ENCODE measurements at regions not wholly inside any gene's neighbourhood (a gene's known extent, or its start where the extent isn't known, plus 50 kb on each side); places are given as distances from the start of the nearest gene placed in this dataset.
"Not testable (repeated sequence)": the region's sequence is repeated elsewhere in the genome, so short reads cannot be mapped to it uniquely, and the experiment has no call there.

DNA sequence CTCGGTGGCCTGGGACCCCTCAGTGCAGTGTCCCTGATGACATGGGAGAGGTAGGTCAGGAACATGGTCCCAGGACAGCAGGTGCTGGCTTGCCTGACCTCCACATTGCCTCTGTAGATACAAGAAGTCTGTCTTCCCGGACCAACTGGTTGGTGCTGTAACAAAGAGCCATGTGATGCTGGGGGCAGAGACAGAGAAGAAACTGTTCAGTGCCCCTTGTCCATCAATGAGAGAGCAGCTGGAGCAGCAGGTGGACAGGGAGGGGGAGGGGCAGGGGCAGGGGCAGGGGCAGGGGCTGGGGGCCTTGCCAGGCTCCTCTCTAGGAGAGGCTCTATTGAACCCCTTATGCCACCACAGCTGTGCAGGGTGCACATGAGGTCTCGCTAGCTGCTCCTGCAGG is 191.8 kb downstream of the KLRB1 start:
- BruUV-seq (replicated peaks); H3K27ac ChIP-seq (ENCODE audit: extremely low read length, insufficient read depth, low read length); H3K9me3 ChIP-seq (ENCODE audit: low read length); ATAC-seq; H3K9ac ChIP-seq (ENCODE audit: insufficient read depth, low read depth, low read length); CTCF ChIA-PET (ENCODE audit: low intra/inter-chr PET ratio, low total read pairs); H3K27me3 ChIP-seq (ENCODE audit: control insufficient read depth in 1 of 2, insufficient read depth in 2 of 2, low read length in 2 of 2); DNase-seq (ENCODE audit: low spot score); H3K4me3 ChIP-seq (replicated peaks in 1 of 3; ENCODE audit: insufficient read depth in 1 of 3, low read depth in 2 of 3, low read length in 3 of 3); FAIRE-seq; H3K36me3 ChIP-seq (replicated peaks in 1 of 2; ENCODE audit: control insufficient read depth in 1 of 2, insufficient read depth in 2 of 2, low read length in 2 of 2); H2AFZ ChIP-seq (ENCODE audit: low read length); POLR2A ChIA-PET; H3K79me2 ChIP-seq (ENCODE audit: insufficient read depth, low read length); in situ Hi-C loops (cut with HindIII; ENCODE audit: extremely low pct_ligation_motif_present, low pct_unique_long_range_greater_than_20kb); intact Hi-C loops (cut with micrococcal nuclease; ENCODE audit: unreplicated experiment); H4K20me1 ChIP-seq (ENCODE audit: insufficient read depth, low read length); H3K4me2 ChIP-seq (ENCODE audit: low read depth, low read length): not testable (repeated sequence)
- peaks cover 27% of the 10 kb centered on the region for H3K4me1 ChIP-seq (ENCODE audit: insufficient read depth, low read length)
- no CpG with 5 or more reads among the region's 3 CpGs for WGBS (ENCODE audit: low lambda C conversion rate)

DNA sequence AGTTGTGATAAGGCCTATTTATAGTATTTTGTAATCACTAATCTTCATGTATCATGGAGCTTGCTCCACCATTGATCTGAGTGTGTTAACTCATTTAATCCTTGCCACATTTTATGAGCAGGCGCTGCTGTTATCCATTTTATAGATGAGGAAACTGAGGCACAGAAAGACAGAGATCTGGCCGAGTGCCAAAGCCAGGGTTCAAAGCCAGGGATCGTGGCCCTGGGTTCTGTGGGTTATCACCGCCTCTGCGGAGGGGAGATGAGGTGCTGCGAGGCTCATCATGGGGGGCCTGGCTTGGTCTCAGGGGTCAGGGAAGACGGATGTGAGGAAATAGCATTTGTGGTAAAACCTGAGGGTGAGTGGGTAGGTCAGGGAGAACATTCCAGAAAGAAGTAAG is 193.9 kb downstream of the KLRB1 start:
- H3K27me3 ChIP-seq (ENCODE audit: control insufficient read depth in 1 of 2, insufficient read depth in 2 of 2, low read length in 2 of 2); H3K36me3 ChIP-seq (replicated peaks in 1 of 2; ENCODE audit: control insufficient read depth in 1 of 2, insufficient read depth in 2 of 2, low read length in 2 of 2); H3K79me2 ChIP-seq (ENCODE audit: insufficient read depth, low read length); intact Hi-C loops (cut with micrococcal nuclease; ENCODE audit: unreplicated experiment); FAIRE-seq; H3K9me3 ChIP-seq (ENCODE audit: low read length); H3K9ac ChIP-seq (ENCODE audit: insufficient read depth, low read depth, low read length); H3K27ac ChIP-seq (ENCODE audit: extremely low read length, insufficient read depth, low read length); in situ Hi-C loops (cut with HindIII; ENCODE audit: extremely low pct_ligation_motif_present, low pct_unique_long_range_greater_than_20kb); BruUV-seq (replicated peaks); H3K4me2 ChIP-seq (ENCODE audit: low read depth, low read length); H2AFZ ChIP-seq (ENCODE audit: low read length); POLR2A ChIA-PET; ATAC-seq; H3K4me3 ChIP-seq (replicated peaks in 1 of 3; ENCODE audit: insufficient read depth in 1 of 3, low read depth in 2 of 3, low read length in 3 of 3); H4K20me1 ChIP-seq (ENCODE audit: insufficient read depth, low read length); CTCF ChIA-PET (ENCODE audit: low intra/inter-chr PET ratio, low total read pairs); DNase-seq (ENCODE audit: low spot score): not testable (repeated sequence)
- TF ChIP-seq, protein P1, sequence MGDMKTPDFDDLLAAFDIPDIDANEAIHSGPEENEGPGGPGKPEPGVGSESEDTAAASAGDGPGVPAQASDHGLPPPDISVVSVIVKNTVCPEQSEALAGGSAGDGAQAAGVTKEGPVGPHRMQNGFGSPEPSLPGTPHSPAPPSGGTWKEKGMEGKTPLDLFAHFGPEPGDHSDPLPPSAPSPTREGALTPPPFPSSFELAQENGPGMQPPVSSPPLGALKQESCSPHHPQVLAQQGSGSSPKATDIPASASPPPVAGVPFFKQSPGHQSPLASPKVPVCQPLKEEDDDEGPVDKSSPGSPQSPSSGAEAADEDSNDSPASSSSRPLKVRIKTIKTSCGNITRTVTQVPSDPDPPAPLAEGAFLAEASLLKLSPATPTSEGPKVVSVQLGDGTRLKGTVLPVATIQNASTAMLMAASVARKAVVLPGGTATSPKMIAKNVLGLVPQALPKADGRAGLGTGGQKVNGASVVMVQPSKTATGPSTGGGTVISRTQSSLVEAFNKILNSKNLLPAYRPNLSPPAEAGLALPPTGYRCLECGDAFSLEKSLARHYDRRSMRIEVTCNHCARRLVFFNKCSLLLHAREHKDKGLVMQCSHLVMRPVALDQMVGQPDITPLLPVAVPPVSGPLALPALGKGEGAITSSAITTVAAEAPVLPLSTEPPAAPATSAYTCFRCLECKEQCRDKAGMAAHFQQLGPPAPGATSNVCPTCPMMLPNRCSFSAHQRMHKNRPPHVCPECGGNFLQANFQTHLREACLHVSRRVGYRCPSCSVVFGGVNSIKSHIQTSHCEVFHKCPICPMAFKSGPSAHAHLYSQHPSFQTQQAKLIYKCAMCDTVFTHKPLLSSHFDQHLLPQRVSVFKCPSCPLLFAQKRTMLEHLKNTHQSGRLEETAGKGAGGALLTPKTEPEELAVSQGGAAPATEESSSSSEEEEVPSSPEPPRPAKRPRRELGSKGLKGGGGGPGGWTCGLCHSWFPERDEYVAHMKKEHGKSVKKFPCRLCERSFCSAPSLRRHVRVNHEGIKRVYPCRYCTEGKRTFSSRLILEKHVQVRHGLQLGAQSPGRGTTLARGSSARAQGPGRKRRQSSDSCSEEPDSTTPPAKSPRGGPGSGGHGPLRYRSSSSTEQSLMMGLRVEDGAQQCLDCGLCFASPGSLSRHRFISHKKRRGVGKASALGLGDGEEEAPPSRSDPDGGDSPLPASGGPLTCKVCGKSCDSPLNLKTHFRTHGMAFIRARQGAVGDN (CRISPR knock-in tag; IDR thresholded peaks at IDR 0.05), result peak; percentile 11; the same call in 1 of the 2 replicates
- 85% methylated on average over 7 of the region's 7 CpGs for WGBS (ENCODE audit: low lambda C conversion rate)
- H3K4me1 ChIP-seq (ENCODE audit: insufficient read depth, low read length), result peaks cover 27% of the 10 kb centered on the region
